Lower leg skin (tissue), 4 donors: ENCODE measurements at regions not wholly inside any gene's neighbourhood (a gene's known extent, or its start where the extent isn't known, plus 50 kb on each side); places are given as distances from the start of the nearest gene placed in this dataset.

Experiments
- DNase-seq, 2 donors: peaks; one replicate each; pipeline ENCODE4 v3.0.0-alpha.2; 2019; ENCODE audit warnings: low spot score in 2 of 2
- H3K4me3 ChIP-seq: fragments of 200-600 bp; sonication (generic); 2 replicates; pipeline ENCODE4 v1.5.1; 2017; ENCODE audit warnings: mild to moderate bottlenecking, low read depth; ENCODE audit not compliant: poor library complexity, severe bottlenecking
- CTCF ChIP-seq, 3 donors: fragments of 450-650 bp; IDR thresholded peaks; one replicate each; pipeline ENCODE4 v1.5.1; 2016; ENCODE audit warnings: antibody characterized with exemption in 3 of 3, mild to moderate bottlenecking in 3 of 3, moderate library complexity in 2 of 3
- POLR2A ChIP-seq, 2 donors: fragments of 450-650 bp; IDR thresholded peaks; one replicate each; pipeline ENCODE4 v1.6.1; 2016 to 2017; ENCODE audit warnings: antibody characterized with exemption in 2 of 2, mild to moderate bottlenecking in 1 of 2, moderate library complexity in 1 of 2
- WGBS, 2 donors: methylation state at CpG; one replicate each; pipeline ENCODE4 v1.1.5; 2018; 5-methylcytosine and 5-hydroxymethylcytosine counted together
- intact Hi-C: fragments of 100-400 bp; cut with DNase I; formaldehyde crosslinking; loops from one replicate; pipeline ENCODE4 v1.15.0; 2023; ENCODE audit warnings: low total_unique reads

DNA sequence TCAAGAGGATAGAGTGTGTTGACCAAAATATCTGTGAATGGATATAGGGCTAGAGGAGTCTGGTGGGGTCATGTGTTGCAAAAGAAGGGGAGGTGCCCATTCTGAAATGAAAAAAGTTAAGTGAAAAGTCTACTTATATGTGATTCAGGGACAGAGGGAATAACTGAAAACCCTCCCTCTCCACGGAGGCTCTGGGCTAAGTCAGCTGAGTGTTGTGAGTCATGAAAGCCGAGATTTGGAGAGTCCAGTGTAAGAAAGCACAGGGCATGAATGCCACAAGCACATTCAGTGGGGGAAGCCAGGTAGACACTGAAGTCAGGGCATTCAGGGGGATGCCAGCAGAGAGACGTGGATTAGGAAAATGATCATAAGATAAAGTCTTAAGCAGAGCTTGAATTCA lies 871.9 kb downstream of the TSN start:
- no peak overlapping the region for H3K4me3 ChIP-seq
- DNase-seq, result no peak
- WGBS, 2 donors, result 26 to 51% methylated on average over 3 of the region's 3 CpGs
- no peak for TF ChIP-seq CTCF (IDR thresholded peaks at IDR 0.05)
- TF ChIP-seq POLR2A (IDR thresholded peaks at IDR 0.05), result no peak
- intact Hi-C loops, result no loop called here

- no peak for DNase-seq
- no peak for TF ChIP-seq POLR2A (IDR thresholded peaks at IDR 0.05)
- TF ChIP-seq CTCF (IDR thresholded peaks at IDR 0.05), result no peak
- H3K4me3 ChIP-seq, result no peak overlapping the region
- WGBS, 2 donors, result 46 to 47% methylated on average over 1 of the region's 1 CpG
- intact Hi-C loops, result no loop called here
These were observed 878.8 kb downstream of the TSN start for GRCh38 chr2:122634256-122634655.

DNA sequence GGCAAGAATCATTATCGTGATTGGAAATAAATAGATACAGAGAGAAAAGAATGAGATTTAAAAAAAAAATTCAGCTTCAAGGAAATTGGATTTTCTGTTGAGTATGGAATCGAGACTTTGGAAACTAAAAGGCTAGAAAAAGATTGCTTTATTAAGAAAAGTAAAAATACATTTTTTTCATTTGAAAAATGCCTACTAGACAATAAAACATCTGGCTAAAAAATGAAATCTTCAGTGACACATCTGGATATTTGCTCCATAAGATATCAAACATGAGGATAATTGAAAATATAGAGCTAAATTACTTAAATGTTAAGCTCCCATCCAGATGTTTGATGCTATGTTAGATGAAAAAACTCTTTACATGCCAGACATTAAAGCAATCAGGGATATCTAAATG lies 879.5 kb downstream of the TSN start:
- whole genome bisulfite sequencing, 2 donors, result 82 to 90% methylated on average over 2 of the region's 2 CpGs
- no peak overlapping the region for H3K4me3 ChIP-seq
- intact Hi-C loops, result no loop called here
- TF ChIP-seq POLR2A (IDR thresholded peaks at IDR 0.05) (no peak), CTCF (IDR thresholded peaks at IDR 0.05) (no peak)
- DNase-seq, result no peak

DNA sequence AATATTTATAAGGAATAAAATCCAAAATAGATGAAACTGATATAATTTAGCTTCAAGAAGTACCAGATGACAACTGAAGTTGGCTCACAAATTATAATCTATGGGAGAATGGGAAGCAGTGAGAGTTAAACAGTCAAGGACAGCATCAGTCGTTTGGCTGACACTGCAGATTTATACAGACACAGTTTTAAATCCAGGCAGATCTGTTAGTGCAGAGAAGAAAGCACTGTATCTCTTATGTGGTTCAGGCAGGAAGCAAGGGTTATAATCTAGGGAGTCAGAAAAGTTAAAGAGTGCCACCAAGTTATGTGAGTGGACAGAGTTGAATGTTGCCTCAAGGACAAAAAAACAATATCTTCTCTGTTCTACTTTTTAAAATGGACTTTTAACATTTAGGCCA lies 880.2 kb downstream of the TSN start:
- WGBS, 2 donors, result 43 to 44% methylated on average over 1 of the region's 1 CpG
- TF ChIP-seq POLR2A (IDR thresholded peaks at IDR 0.05) (no peak), CTCF (IDR thresholded peaks at IDR 0.05) (no peak)
- no peak overlapping the region for H3K4me3 ChIP-seq
- no peak for DNase-seq
- intact Hi-C loops, result no loop called here

GRCh38 chr2:122636097-122636496 lies 880.6 kb downstream of the TSN start:
- H3K4me3 ChIP-seq, result no peak overlapping the region
- TF ChIP-seq CTCF (IDR thresholded peaks at IDR 0.05), result no peak
- no peak for TF ChIP-seq POLR2A (IDR thresholded peaks at IDR 0.05)
- intact Hi-C loops, result no loop called here
- DNase-seq, result no peak

DNA sequence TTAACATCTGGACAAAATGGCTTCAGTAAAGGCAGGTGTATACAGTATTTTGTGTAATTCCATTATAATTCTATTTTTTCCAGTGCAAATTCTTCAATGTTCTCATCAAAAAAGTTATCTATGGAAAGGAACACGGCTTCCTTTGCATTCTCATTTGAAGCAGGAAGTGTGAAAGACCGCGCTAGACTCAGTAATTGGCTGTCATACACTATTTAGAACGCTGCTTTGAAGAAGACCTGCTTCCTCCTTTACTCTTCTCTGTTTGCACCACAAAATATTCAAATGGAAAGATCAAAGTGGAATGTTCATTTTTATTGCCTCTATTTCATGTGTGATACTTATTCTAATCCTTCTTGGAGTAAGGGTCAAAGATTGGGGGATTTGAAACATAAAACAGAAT lies 883.7 kb downstream of the TSN start:
- no peak for DNase-seq
- TF ChIP-seq POLR2A (IDR thresholded peaks at IDR 0.05) (no peak), CTCF (IDR thresholded peaks at IDR 0.05) (no peak)
- 50 to 62% methylated on average over 4 of the region's 4 CpGs for WGBS, 2 donors
- intact Hi-C loops, result no loop called here
- no peak overlapping the region for H3K4me3 ChIP-seq
